ENCODE measurements at regions not wholly inside any gene's neighbourhood (a gene's known extent, or its start where the extent isn't known, plus 50 kb on each side); places are given as distances from the start of the nearest gene placed in this dataset.

DNA sequence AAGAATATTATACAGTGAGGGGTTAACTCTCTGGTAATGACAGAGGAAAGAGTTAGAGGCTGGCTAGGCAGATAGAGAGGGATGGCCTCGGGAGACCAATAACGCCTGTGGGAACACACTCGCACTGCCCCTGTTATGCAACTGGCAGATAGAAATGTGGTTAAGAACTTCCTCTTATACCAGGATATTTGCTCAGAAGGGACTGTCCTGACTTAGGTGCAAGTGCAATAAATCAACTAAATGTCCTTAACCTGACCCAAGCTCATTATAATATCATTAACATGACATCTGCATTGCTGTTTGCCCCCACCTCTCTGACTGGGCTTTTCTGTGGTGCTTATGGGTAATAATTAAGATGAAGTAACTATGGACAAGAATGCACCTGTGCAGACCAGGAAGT, 1518.0 kb downstream of the NCAM2 start:
- Histone ChIP-seq H3K27me3 (no peaks in the 10 kb centered on the region), H3K36me3 (no peaks in the 10 kb centered on the region), H3K9me3 (no peaks in the 10 kb centered on the region), H3K4me1 (no peaks in the 10 kb centered on the region), H3K27ac (no peak overlapping the region), H3K4me3 (no peak overlapping the region)
- ATAC-seq (ENCODE audit: low FRiP score in 2 of 2): no peak
- no peak for DNase-seq
- WGBS, 2 donors: 43 to 48% methylated on average over 3 of the region's 3 CpGs
- TF ChIP-seq POLR2A (IDR thresholded peaks at IDR 0.05) (no peak), EP300 (IDR thresholded peaks at IDR 0.05) (no peak), POLR2AphosphoS5 (IDR thresholded peaks at IDR 0.05) (no peak), CTCF (IDR thresholded peaks at IDR 0.05) (no peak)

DNA sequence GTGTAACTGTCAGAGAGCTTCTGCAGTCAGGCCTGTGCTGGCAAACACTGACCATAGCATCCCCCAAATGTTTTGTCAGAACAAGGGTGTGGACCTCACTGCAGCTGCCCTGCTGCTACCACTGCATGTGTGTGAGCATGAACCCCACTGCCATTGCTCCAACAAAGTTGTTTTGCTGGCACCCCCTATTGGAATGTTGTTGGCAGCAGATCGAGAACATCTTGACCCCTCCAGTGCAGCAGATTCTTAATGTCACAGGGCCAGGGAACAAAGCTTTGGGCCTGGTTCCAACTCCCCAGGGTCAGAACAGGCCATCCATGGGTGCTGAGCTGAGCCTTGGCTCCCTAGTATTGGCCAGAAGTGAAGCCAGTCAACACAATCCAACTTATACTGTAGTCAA, 1537.4 kb downstream of the NCAM2 start:
- ATAC-seq (ENCODE audit: low FRiP score in 2 of 2): no peak
- TF ChIP-seq CTCF (IDR thresholded peaks at IDR 0.05) (no peak), POLR2A (IDR thresholded peaks at IDR 0.05) (no peak), POLR2AphosphoS5 (IDR thresholded peaks at IDR 0.05) (no peak), EP300 (IDR thresholded peaks at IDR 0.05) (no peak)
- no peaks in the 10 kb centered on the region for H3K27me3 ChIP-seq
- no peaks in the 10 kb centered on the region for H3K4me1 ChIP-seq
- H3K9me3 ChIP-seq: peaks cover 0 to 13% (median 7%) of the 10 kb centered on the region in 4 donors
- no peak for DNase-seq
- WGBS, 2 donors: 83 to 93% methylated on average over 1 of the region's 1 CpG
- H3K36me3 ChIP-seq: no peaks in the 10 kb centered on the region
- no peak overlapping the region for H3K4me3 ChIP-seq
- no peak overlapping the region for H3K27ac ChIP-seq

- Histone ChIP-seq H3K36me3 (no peaks in the 10 kb centered on the region), H3K4me1 (no peaks in the 10 kb centered on the region), H3K4me3 (no peak overlapping the region), H3K27ac (no peak overlapping the region), H3K27me3 (no peaks in the 10 kb centered on the region), H3K9me3 (peaks cover 0 to 13% (median 7%) of the 10 kb centered on the region in 4 donors)
- DNase-seq (no peak), ATAC-seq (ENCODE audit: low FRiP score in 2 of 2) (no peak)
- no peak for TF ChIP-seq EP300 (IDR thresholded peaks at IDR 0.05)
- TF ChIP-seq CTCF (IDR thresholded peaks at IDR 0.05): no peak
- no peak for TF ChIP-seq POLR2A (IDR thresholded peaks at IDR 0.05)
- TF ChIP-seq POLR2AphosphoS5 (IDR thresholded peaks at IDR 0.05): no peak
These were observed 1538.3 kb downstream of the NCAM2 start for GRCh38 chr21:22536509-22536908.

DNA sequence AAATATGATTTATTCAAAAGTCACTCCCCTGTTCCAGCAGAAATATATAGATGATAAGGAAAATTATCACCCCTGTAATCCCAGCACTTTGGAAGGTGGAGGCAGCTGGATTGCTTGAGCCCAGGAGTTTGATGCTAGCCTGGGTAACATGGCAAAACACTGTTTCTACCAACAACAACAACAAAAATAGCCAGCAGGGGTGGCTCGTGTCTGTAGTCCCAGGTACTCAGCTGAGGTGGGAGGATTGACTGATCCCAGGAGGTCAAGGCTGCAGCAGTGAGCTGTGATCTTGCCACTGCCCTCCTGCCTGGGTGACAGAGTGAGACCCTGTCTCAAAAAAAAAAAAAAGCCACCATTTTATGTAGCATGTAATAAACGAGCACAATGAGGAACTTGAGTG, 1546.5 kb downstream of the NCAM2 start:
- no peak overlapping the region for H3K27ac ChIP-seq
- H3K4me1 ChIP-seq: no peaks in the 10 kb centered on the region
- no peak for ATAC-seq (ENCODE audit: low FRiP score in 2 of 2)
- no peak for DNase-seq
- no peak for TF ChIP-seq POLR2A (IDR thresholded peaks at IDR 0.05)
- no peak for TF ChIP-seq EP300 (IDR thresholded peaks at IDR 0.05)
- no peak for TF ChIP-seq CTCF (IDR thresholded peaks at IDR 0.05)
- TF ChIP-seq POLR2AphosphoS5 (IDR thresholded peaks at IDR 0.05): no peak
- WGBS, 2 donors: 59 to 70% methylated on average over 2 of the region's 2 CpGs
- no peaks in the 10 kb centered on the region for H3K36me3 ChIP-seq
- H3K9me3 ChIP-seq: peaks cover 0 to 9% (median 5%) of the 10 kb centered on the region in 4 donors
- no peaks in the 10 kb centered on the region for H3K27me3 ChIP-seq
- H3K4me3 ChIP-seq: no peak overlapping the region

DNA sequence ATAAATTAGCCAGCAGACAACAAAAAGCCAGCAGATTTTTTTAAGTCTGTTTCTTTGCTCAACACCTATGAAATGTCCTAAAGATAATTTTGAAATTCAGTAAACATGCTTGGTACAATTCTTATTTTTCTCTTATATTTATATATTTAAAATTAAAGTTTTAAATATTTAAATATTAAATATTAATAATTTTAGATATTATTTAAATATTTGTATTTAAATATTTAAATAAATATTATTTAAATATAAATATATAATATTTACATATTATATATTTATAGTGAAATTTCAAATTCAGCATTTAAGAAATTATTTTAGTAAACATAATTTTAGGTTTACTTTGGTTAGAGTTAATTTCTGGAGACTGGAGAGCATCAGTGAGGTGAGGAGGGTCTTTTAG, 1554.2 kb downstream of the NCAM2 start:
- no peak for TF ChIP-seq EP300 (IDR thresholded peaks at IDR 0.05)
- no peak for TF ChIP-seq POLR2A (IDR thresholded peaks at IDR 0.05)
- no peak for TF ChIP-seq POLR2AphosphoS5 (IDR thresholded peaks at IDR 0.05)
- no peak for TF ChIP-seq CTCF (IDR thresholded peaks at IDR 0.05)
- Histone ChIP-seq H3K36me3 (no peaks in the 10 kb centered on the region), H3K27ac (no peak overlapping the region), H3K4me3 (no peak overlapping the region), H3K9me3 (no peaks in the 10 kb centered on the region), H3K27me3 (no peaks in the 10 kb centered on the region), H3K4me1 (no peaks in the 10 kb centered on the region)
- DNase-seq (no peak), ATAC-seq (ENCODE audit: low FRiP score in 2 of 2) (no peak)

Data from upper lobe of left lung (tissue), 6 donors.